Keratinocyte (primary cell): ENCODE measurements at regions not wholly inside any gene's neighbourhood (a gene's known extent, or its start where the extent isn't known, plus 50 kb on each side); places are given as distances from the start of the nearest gene placed in this dataset.

Source experiments
- DNase-seq: peaks from one replicate; pipeline ENCODE4 v3.0.0-alpha.2; 2011; ENCODE audit warnings: low read depth, missing footprints, low spot score
- FAIRE-seq: peaks from 2 replicates; lab custom pipeline; 2011; peaks lifted over from hg19 to GRCh38; lab: Jason Lieb, UNC
- H2AFZ ChIP-seq: 2 replicates; pipeline ENCODE4 v1.6.0; 2012; ENCODE audit warnings: low read length, control low read depth, inconsistent platforms; ENCODE audit not compliant: control insufficient read depth
- H3K27ac ChIP-seq: 2 replicates; pipeline ENCODE4 v1.5.1; 2011; ENCODE audit warnings: low read length; ENCODE audit not compliant: control insufficient read depth, insufficient read depth
- H3K27me3 ChIP-seq: 3 replicates; pipeline ENCODE4 v1.6.0; 2011; ENCODE audit warnings: low read length; ENCODE audit not compliant: control insufficient read depth, insufficient read depth; ENCODE audit errors: extremely low read depth
- H3K36me3 ChIP-seq, 2 experiments: 2 replicates in 1 of 2; 3 replicates in 1 of 2; pipeline ENCODE4 v1.5.1; 2011; ENCODE audit warnings: low read length in 2 of 2, mild to moderate bottlenecking in 1 of 2; ENCODE audit not compliant: control insufficient read depth in 2 of 2, insufficient read depth in 2 of 2; ENCODE audit errors: extremely low read depth in 1 of 2
- H3K4me1 ChIP-seq: 3 replicates; pipeline ENCODE4 v1.5.1; 2011; ENCODE audit warnings: low read length; ENCODE audit not compliant: control insufficient read depth, insufficient read depth; ENCODE audit errors: extremely low read depth
- H3K4me2 ChIP-seq: 3 replicates; pipeline ENCODE4 v1.6.0; 2011; ENCODE audit warnings: low read depth, low read length; ENCODE audit not compliant: control insufficient read depth, insufficient read depth; ENCODE audit errors: extremely low read depth
- H3K4me3 ChIP-seq, 3 experiments: fragments of 200-600 bp in 1 of 3; sonication (generic) in 1 of 3; 2 replicates in 2 of 3; 3 replicates in 1 of 3; pipeline ENCODE4 v1.5.1; 2011 to 2016; ENCODE audit warnings: low read length in 3 of 3, mild to moderate bottlenecking in 3 of 3, control low read depth in 2 of 3, inconsistent platforms in 1 of 3, low read depth in 1 of 3, mixed read lengths in 1 of 3, mixed run types in 1 of 3, moderate library complexity in 1 of 3; ENCODE audit not compliant: control insufficient read depth in 2 of 3, insufficient read depth in 2 of 3; ENCODE audit errors: extremely low read depth in 1 of 3
- H3K79me2 ChIP-seq: 2 replicates; pipeline ENCODE4 v1.6.0; 2012; ENCODE audit warnings: low read length; ENCODE audit not compliant: control insufficient read depth, insufficient read depth
- H3K9ac ChIP-seq: 3 replicates; pipeline ENCODE4 v1.6.0; 2011; ENCODE audit warnings: low read length; ENCODE audit not compliant: control insufficient read depth, insufficient read depth; ENCODE audit errors: extremely low read depth
- H3K9me1 ChIP-seq: 3 replicates; pipeline ENCODE4 v1.6.0; 2011; ENCODE audit warnings: low read length; ENCODE audit not compliant: control insufficient read depth, insufficient read depth; ENCODE audit errors: extremely low read depth
- H3K9me3 ChIP-seq: 2 replicates; pipeline ENCODE4 v1.5.1; 2012; ENCODE audit warnings: low read depth, low read length; ENCODE audit not compliant: control insufficient read depth
- H4K20me1 ChIP-seq: 3 replicates; pipeline ENCODE4 v1.6.0; 2011; ENCODE audit warnings: low read length; ENCODE audit not compliant: control insufficient read depth, insufficient read depth; ENCODE audit errors: extremely low read depth
- EZH2 ChIP-seq: IDR thresholded peaks from one replicate; pipeline ENCODE4 v1.6.1; 2012; ENCODE audit warnings: inconsistent platforms, mild to moderate bottlenecking, low read length, moderate library complexity
- dilution Hi-C: fragments of 300-500 bp; cut with MboI; formaldehyde crosslinking; loops from one replicate; pipeline ENCODE4 v1.7.0; 2020; ENCODE audit warnings: low sequenced_read_pairs; ENCODE audit not compliant: extremely low pct_ligation_motif_present
- TF ChIP-seq, protein P1 (sequence below), 3 experiments: IDR thresholded peaks in 1 of 3; conservative IDR thresholded peaks in 1 of 3; optimal IDR thresholded peaks in 1 of 3; 2 replicates in 2 of 3; 3 replicates in 1 of 3; pipeline versions ENCODE3 to v1.5.1; 2011; ENCODE audit warnings: low read length in 3 of 3, mild to moderate bottlenecking in 3 of 3, moderate library complexity in 2 of 3, control low read depth in 1 of 3, inconsistent platforms in 1 of 3; ENCODE audit not compliant: insufficient read depth in 2 of 3; ENCODE audit errors: extremely low read depth in 1 of 3

DNA sequence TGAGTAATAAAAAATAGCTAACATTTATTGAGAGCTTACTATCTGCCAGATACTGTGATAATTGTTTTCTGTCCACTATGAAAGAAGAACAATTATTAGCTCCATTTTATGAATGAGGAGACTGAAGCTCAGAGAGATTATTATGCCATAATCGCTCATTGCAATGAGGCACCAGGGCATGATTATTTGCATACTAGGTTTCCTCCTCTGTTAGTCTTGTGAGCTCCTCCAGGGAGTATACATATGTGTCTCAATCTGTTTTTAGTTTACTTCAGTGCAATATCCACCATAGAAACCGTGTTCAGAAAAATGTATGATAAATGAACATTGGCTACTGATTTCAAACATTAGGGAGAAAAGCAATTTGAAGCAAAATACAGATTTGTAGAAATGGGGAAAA is 139.4 kb upstream of the OTUD4 start:
- Histone ChIP-seq H4K20me1 (no peaks in the 10 kb centered on the region), H3K9me3 (no peaks in the 10 kb centered on the region), H3K4me2 (no peak overlapping the region), H3K27me3 (no peaks in the 10 kb centered on the region), H3K27ac (no peak overlapping the region), H3K36me3 (no peaks in the 10 kb centered on the region), H3K4me1 (peaks cover 3% of the 10 kb centered on the region), H2AFZ (no peak overlapping the region), H3K79me2 (no peaks in the 10 kb centered on the region), H3K9me1 (no peaks in the 10 kb centered on the region), H3K4me3 (no peak overlapping the region), H3K9ac (no peak overlapping the region)
- TF ChIP-seq, protein P1, sequence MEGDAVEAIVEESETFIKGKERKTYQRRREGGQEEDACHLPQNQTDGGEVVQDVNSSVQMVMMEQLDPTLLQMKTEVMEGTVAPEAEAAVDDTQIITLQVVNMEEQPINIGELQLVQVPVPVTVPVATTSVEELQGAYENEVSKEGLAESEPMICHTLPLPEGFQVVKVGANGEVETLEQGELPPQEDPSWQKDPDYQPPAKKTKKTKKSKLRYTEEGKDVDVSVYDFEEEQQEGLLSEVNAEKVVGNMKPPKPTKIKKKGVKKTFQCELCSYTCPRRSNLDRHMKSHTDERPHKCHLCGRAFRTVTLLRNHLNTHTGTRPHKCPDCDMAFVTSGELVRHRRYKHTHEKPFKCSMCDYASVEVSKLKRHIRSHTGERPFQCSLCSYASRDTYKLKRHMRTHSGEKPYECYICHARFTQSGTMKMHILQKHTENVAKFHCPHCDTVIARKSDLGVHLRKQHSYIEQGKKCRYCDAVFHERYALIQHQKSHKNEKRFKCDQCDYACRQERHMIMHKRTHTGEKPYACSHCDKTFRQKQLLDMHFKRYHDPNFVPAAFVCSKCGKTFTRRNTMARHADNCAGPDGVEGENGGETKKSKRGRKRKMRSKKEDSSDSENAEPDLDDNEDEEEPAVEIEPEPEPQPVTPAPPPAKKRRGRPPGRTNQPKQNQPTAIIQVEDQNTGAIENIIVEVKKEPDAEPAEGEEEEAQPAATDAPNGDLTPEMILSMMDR (optimal IDR thresholded peaks at IDR 0.05 in 1 of 3, IDR thresholded peaks at IDR 0.05 in 1 of 3, conservative IDR thresholded peaks at IDR 0.05 in 1 of 3; ENCODE audit: extremely low read depth in 1 of 3, insufficient read depth in 2 of 3, low read length in 3 of 3): no peak
- TF ChIP-seq EZH2: no peak
- FAIRE-seq (no peak), DNase-seq (no peak)
- dilution Hi-C loops: no loop called here

DNA sequence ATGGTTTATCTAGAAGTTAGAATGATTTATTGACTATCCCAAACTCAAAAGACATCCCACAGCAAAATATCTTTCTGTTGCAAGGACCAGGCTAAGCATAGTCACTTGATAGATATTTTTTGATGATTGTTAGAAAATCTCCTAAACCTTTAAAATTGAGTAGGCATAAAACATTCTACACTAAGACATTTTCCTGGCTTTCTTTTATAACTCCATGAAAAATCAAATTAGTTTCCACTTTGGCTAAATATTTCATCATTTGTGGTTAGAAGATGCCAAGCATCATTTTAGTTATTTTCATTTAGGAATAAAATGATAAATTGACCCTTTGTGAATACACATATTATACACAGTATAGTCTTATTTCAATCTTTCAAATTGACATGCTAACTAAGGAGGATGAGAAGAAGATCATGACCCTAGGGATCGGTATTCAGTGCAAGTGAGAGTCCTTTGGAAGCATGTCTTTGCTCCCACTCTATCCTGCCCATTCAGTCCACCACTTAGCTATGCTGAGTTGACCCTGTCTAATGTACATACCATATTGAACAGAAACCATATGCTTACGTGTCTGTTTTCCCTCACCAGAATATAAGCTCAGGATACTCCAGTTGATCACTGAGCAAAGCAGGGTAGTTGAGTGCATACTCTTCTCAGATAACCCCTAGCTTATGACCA is 136.6 kb upstream of the OTUD4 start:
- Histone ChIP-seq H3K9me3 (no peaks in the 10 kb centered on the region), H3K27me3 (no peaks in the 10 kb centered on the region), H2AFZ (no peak overlapping the region), H3K4me1 (no peaks in the 10 kb centered on the region), H3K9me1 (no peaks in the 10 kb centered on the region), H3K9ac (no peak overlapping the region), H3K36me3 (no peaks in the 10 kb centered on the region), H3K4me2 (no peak overlapping the region), H4K20me1 (no peaks in the 10 kb centered on the region), H3K27ac (no peak overlapping the region), H3K4me3 (no peak overlapping the region), H3K79me2 (no peaks in the 10 kb centered on the region)
- dilution Hi-C loops: no loop called here
- no peak for DNase-seq
- no peak for FAIRE-seq
- no peak for TF ChIP-seq EZH2
- TF ChIP-seq, protein P1 (optimal IDR thresholded peaks at IDR 0.05 in 1 of 3, IDR thresholded peaks at IDR 0.05 in 1 of 3, conservative IDR thresholded peaks at IDR 0.05 in 1 of 3; ENCODE audit: extremely low read depth in 1 of 3, insufficient read depth in 2 of 3, low read length in 3 of 3): no peak
